Neural cell (in vitro differentiated cells): ENCODE measurements at regions not wholly inside any gene's neighbourhood (a gene's known extent, or its start where the extent isn't known, plus 50 kb on each side); places are given as distances from the start of the nearest gene placed in this dataset.

Source experiments
- H2AFZ ChIP-seq: fragments of 200-600, 300-800 bp; sonication (generic), shearing (Covaris generic); 2 replicates; pipeline ENCODE4 v1.6.0; 2014; ENCODE audit warnings: low read depth, mild to moderate bottlenecking, antibody characterized with exemption, low read length, moderate library complexity
- H3F3A ChIP-seq: fragments of 200-600 bp; shearing (Covaris generic); 2 replicates; pipeline ENCODE4 v1.6.1; 2016; ENCODE audit warnings: mild to moderate bottlenecking, moderate library complexity, mixed read lengths, antibody characterized with exemption, low read length; ENCODE audit not compliant: insufficient read depth, poor library complexity, severe bottlenecking
- H3K27ac ChIP-seq: fragments of 200-600, 300-800 bp; sonication (generic), shearing (Covaris generic); 2 replicates; pipeline ENCODE4 v1.5.1; 2014; ENCODE audit warnings: mild to moderate bottlenecking, low read length, moderate library complexity
- H3K27me3 ChIP-seq: fragments of 300-800, 200-600 bp; sonication (generic), shearing (Covaris generic); 2 replicates; pipeline ENCODE4 v1.6.0; 2014; ENCODE audit warnings: mild to moderate bottlenecking, low read depth, low read length, moderate library complexity; ENCODE audit not compliant: insufficient read depth
- H3K36me3 ChIP-seq: fragments of 300-800, 200-600 bp; sonication (generic), shearing (Covaris generic); 2 replicates; pipeline ENCODE4 v1.5.1; 2014; ENCODE audit warnings: mild to moderate bottlenecking, antibody characterized with exemption, low read length, moderate library complexity; ENCODE audit not compliant: insufficient read depth
- H3K4me2 ChIP-seq: fragments of 300-800, 200-600 bp; sonication (generic), shearing (Covaris generic); 2 replicates; pipeline ENCODE4 v1.6.0; 2014; ENCODE audit warnings: mild to moderate bottlenecking, low read length
- H3K4me3 ChIP-seq: fragments of 300-800, 200-600 bp; sonication (generic), shearing (Covaris generic); 2 replicates; pipeline ENCODE4 v1.5.1; 2014; ENCODE audit warnings: mild to moderate bottlenecking, low read length, moderate library complexity
- H3K79me2 ChIP-seq: fragments of 200-600 bp; shearing (Covaris generic); replicated peaks from 2 replicates; pipeline ENCODE4 v1.6.0; 2014; ENCODE audit warnings: mild to moderate bottlenecking, low read length, moderate library complexity; ENCODE audit not compliant: insufficient read depth
- H3K9ac ChIP-seq: fragments of 300-800, 200-600 bp; sonication (generic), shearing (Covaris generic); 2 replicates; pipeline ENCODE4 v1.6.1; 2016; ENCODE audit warnings: mild to moderate bottlenecking, low read length, mixed read lengths
- H3K9me2 ChIP-seq: fragments of 200-600 bp; shearing (Covaris generic); 2 replicates; pipeline ENCODE4 v1.6.1; 2016; ENCODE audit warnings: mild to moderate bottlenecking, low read length, mixed read lengths; ENCODE audit not compliant: insufficient read depth
- H3K9me3 ChIP-seq: fragments of 200-600, 300-800 bp; sonication (generic), shearing (Covaris generic); 2 replicates; pipeline ENCODE4 v1.6.1; 2016; ENCODE audit warnings: mild to moderate bottlenecking, mixed run types, low read length, moderate library complexity, mixed read lengths
- H4K20me1 ChIP-seq: fragments of 200-600 bp; shearing (Covaris generic); 2 replicates; pipeline ENCODE4 v1.6.1; 2016; ENCODE audit warnings: mild to moderate bottlenecking, mixed run types; ENCODE audit not compliant: insufficient read depth
- EP300 ChIP-seq: fragments of 450-650 bp; conservative IDR thresholded peaks from 2 replicates; pipeline ENCODE4 v1.6.1; 2014; ENCODE audit warnings: antibody characterized with exemption, mild to moderate bottlenecking, moderate library complexity; ENCODE audit not compliant: poor library complexity, severe bottlenecking
- EZH2 ChIP-seq: fragments of 200-600, 300-800 bp; shearing (Covaris generic), sonication (generic); IDR thresholded peaks from 2 replicates; pipeline ENCODE4 v1.6.1; 2014; ENCODE audit warnings: antibody characterized with exemption, low read length, borderline replicate concordance, mild to moderate bottlenecking; ENCODE audit not compliant: insufficient read depth, poor library complexity, severe bottlenecking
- MXI1 ChIP-seq: fragments of 450-650 bp; conservative IDR thresholded peaks from 2 replicates; pipeline ENCODE4 v1.6.1; 2014; ENCODE audit warnings: antibody characterized with exemption, mild to moderate bottlenecking; ENCODE audit not compliant: poor library complexity, severe bottlenecking
- POLR2AphosphoS5 ChIP-seq: IDR thresholded peaks from 2 replicates; pipeline ENCODE4 v1.6.1; 2012
- RAD21 ChIP-seq: fragments of 450-650 bp; conservative IDR thresholded peaks from 2 replicates; pipeline ENCODE4 v1.6.1; 2014; ENCODE audit warnings: antibody characterized with exemption, mild to moderate bottlenecking, moderate library complexity
- SMC3 ChIP-seq: fragments of 450-650 bp; conservative IDR thresholded peaks from 2 replicates; pipeline ENCODE4 v1.6.1; 2014; ENCODE audit warnings: antibody characterized with exemption, mild to moderate bottlenecking, moderate library complexity; ENCODE audit not compliant: poor library complexity
- TAF1 ChIP-seq: IDR thresholded peaks from 2 replicates; pipeline ENCODE4 v1.6.1; 2012; ENCODE audit warnings: low read depth
- TF ChIP-seq, protein P1 (sequence below): fragments of 450-650 bp; IDR thresholded peaks from 2 replicates; pipeline ENCODE4 v1.5.1; 2014; ENCODE audit warnings: antibody characterized with exemption, mild to moderate bottlenecking, moderate library complexity; ENCODE audit not compliant: poor library complexity, severe bottlenecking
- TF ChIP-seq, protein P2 (sequence below): IDR thresholded peaks from 2 replicates; pipeline ENCODE4 v1.6.1; 2012; ENCODE audit warnings: borderline replicate concordance

DNA sequence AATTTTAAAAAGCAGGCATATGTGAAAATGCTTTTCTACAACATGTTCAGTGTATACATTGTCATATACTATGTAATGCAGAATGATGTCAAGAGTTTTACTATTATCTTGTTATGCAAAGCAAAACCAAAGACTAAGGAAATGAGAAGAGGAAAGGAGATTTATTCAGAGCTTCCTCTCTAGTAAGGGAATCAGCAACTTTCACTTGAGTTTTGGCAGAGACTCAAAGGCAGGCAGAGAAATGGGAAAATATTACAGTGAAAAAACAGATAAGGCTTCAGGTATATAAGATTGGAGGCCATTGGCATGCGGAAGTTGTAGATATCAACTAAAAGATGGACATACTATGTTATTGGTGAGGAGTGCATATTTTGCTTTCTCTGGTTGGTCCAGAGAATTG is 512.0 kb upstream of the PCDH20 start:
- Histone ChIP-seq H3K79me2 (no peaks in the 10 kb centered on the region), H3K9ac (no peak overlapping the region), H3K27me3 (no peaks in the 10 kb centered on the region), H3K4me3 (no peak overlapping the region), H4K20me1 (no peaks in the 10 kb centered on the region), H3K9me2 (no peaks in the 10 kb centered on the region), H3K9me3 (no peaks in the 10 kb centered on the region), H3F3A (no peaks in the 10 kb centered on the region), H2AFZ (no peak overlapping the region), H3K4me2 (no peak overlapping the region), H3K27ac (no peak overlapping the region), H3K36me3 (no peaks in the 10 kb centered on the region)
- no peak for TF ChIP-seq TAF1
- no peak for TF ChIP-seq RAD21
- no peak for TF ChIP-seq EZH2
- TF ChIP-seq POLR2AphosphoS5 = no peak
- TF ChIP-seq SMC3 = no peak
- TF ChIP-seq, protein P1, sequence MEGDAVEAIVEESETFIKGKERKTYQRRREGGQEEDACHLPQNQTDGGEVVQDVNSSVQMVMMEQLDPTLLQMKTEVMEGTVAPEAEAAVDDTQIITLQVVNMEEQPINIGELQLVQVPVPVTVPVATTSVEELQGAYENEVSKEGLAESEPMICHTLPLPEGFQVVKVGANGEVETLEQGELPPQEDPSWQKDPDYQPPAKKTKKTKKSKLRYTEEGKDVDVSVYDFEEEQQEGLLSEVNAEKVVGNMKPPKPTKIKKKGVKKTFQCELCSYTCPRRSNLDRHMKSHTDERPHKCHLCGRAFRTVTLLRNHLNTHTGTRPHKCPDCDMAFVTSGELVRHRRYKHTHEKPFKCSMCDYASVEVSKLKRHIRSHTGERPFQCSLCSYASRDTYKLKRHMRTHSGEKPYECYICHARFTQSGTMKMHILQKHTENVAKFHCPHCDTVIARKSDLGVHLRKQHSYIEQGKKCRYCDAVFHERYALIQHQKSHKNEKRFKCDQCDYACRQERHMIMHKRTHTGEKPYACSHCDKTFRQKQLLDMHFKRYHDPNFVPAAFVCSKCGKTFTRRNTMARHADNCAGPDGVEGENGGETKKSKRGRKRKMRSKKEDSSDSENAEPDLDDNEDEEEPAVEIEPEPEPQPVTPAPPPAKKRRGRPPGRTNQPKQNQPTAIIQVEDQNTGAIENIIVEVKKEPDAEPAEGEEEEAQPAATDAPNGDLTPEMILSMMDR = no peak
- no peak for TF ChIP-seq MXI1
- TF ChIP-seq, protein P2, sequence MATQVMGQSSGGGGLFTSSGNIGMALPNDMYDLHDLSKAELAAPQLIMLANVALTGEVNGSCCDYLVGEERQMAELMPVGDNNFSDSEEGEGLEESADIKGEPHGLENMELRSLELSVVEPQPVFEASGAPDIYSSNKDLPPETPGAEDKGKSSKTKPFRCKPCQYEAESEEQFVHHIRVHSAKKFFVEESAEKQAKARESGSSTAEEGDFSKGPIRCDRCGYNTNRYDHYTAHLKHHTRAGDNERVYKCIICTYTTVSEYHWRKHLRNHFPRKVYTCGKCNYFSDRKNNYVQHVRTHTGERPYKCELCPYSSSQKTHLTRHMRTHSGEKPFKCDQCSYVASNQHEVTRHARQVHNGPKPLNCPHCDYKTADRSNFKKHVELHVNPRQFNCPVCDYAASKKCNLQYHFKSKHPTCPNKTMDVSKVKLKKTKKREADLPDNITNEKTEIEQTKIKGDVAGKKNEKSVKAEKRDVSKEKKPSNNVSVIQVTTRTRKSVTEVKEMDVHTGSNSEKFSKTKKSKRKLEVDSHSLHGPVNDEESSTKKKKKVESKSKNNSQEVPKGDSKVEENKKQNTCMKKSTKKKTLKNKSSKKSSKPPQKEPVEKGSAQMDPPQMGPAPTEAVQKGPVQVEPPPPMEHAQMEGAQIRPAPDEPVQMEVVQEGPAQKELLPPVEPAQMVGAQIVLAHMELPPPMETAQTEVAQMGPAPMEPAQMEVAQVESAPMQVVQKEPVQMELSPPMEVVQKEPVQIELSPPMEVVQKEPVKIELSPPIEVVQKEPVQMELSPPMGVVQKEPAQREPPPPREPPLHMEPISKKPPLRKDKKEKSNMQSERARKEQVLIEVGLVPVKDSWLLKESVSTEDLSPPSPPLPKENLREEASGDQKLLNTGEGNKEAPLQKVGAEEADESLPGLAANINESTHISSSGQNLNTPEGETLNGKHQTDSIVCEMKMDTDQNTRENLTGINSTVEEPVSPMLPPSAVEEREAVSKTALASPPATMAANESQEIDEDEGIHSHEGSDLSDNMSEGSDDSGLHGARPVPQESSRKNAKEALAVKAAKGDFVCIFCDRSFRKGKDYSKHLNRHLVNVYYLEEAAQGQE = no peak
- TF ChIP-seq EP300 = no peak

DNA sequence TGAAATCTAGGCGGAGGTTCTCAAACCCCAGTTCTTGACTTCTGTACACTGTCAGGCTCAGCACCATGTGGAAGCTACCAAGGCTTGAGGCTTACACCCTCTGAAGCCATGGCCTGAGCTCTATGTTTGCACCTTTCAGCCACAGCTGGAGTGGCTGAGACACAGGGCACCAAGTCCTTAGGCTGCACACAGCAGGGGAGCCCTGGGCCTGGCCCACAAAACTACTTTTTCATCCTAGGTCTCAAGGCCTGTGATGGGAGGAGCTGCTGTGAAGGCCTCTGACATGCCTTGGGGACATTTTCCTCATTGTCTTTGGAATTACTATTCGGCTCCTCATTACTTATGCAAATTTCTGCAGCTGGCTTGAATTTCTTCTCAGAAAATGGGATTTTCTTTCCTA is 503.2 kb upstream of the PCDH20 start:
- Histone ChIP-seq H3K9me3 (no peaks in the 10 kb centered on the region), H3K9ac (no peak overlapping the region), H3K9me2 (no peaks in the 10 kb centered on the region), H3K4me2 (no peak overlapping the region), H3K36me3 (no peaks in the 10 kb centered on the region), H3K27me3 (no peaks in the 10 kb centered on the region), H3K27ac (no peak overlapping the region), H3K79me2 (no peaks in the 10 kb centered on the region), H2AFZ (no peak overlapping the region), H3K4me3 (no peak overlapping the region), H4K20me1 (no peaks in the 10 kb centered on the region), H3F3A (no peaks in the 10 kb centered on the region)
- TF ChIP-seq EZH2 = no peak
- no peak for TF ChIP-seq POLR2AphosphoS5
- TF ChIP-seq, protein P2 = no peak
- TF ChIP-seq, protein P1 = no peak
- no peak for TF ChIP-seq EP300
- TF ChIP-seq TAF1 = no peak
- no peak for TF ChIP-seq SMC3
- TF ChIP-seq MXI1 = no peak
- no peak for TF ChIP-seq RAD21
